ENCODE measurements at regions not wholly inside any gene's neighbourhood (a gene's known extent, or its start where the extent isn't known, plus 50 kb on each side); places are given as distances from the start of the nearest gene placed in this dataset.
"Not testable (repeated sequence)": the region's sequence is repeated elsewhere in the genome, so short reads cannot be mapped to it uniquely, and the experiment has no call there.

DNA sequence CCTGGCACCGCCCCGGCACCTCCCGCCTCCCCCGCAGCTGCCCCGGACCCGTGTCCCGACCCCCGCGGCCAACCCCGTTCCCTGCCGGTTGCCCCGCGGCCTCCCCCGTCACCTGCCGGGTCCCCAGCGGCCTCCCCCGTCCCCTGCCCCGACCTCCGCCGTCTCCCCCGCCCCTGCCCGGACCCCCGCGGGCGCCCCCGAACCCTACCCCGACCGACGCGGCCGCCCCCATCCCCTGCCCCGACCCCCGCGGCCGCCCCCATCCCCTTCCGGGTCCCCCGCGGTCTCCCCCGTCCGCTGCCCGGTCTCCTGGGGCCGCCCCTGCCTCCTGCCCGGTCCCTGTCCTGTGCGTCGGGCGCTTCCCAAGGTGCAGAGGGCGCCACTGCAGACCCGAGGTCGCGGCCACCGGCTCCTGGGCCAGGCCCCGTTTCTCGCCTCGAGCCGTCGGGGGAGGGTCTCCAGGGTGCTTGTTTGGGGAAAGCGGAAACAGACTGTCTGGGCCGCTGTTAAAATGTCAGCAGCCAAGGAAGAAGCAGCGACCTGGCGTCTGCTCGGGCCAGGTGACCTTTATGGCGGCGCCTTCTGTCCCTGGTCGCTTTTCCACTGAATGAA lies 51.6 kb upstream of the APOD start:
- TF ChIP-seq POLR2A, POLR2AphosphoS5 (IDR thresholded peaks at IDR 0.05; ENCODE audit: low read depth, low read length): not testable (repeated sequence)
